GM12864 (cell line): ENCODE measurements at regions not wholly inside any gene's neighbourhood (a gene's known extent, or its start where the extent isn't known, plus 50 kb on each side); places are given as distances from the start of the nearest gene placed in this dataset.
A peak's percentile ranks its signal among the peaks of the same experiment; 100 is the strongest.
"Not testable (repeated sequence)": the region's sequence is repeated elsewhere in the genome, so short reads cannot be mapped to it uniquely, and the experiment has no call there.

Experiments
- DNase-seq: peaks from one replicate; pipeline ENCODE4 v3.0.0-alpha.2; 2011; ENCODE audit warnings: low read depth
- H3K4me3 ChIP-seq: 2 replicates; pipeline ENCODE4 v1.5.1; 2011; ENCODE audit warnings: mild to moderate bottlenecking, low read depth, low read length, control low read depth
- CTCF ChIP-seq: IDR thresholded peaks from 2 replicates; pipeline ENCODE4 v1.5.1; 2011; ENCODE audit warnings: low read depth, mild to moderate bottlenecking, moderate library complexity, low read length, control low read depth, inconsistent platforms; ENCODE audit errors: missing control alignments

GRCh38 chr7:142638581-142638980, 110.7 kb upstream of the PRSS1 start:
- H3K4me3 ChIP-seq = no peak overlapping the region
- no peak for DNase-seq
- no peak for TF ChIP-seq CTCF

GRCh38 chr7:142637240-142637639, 112.0 kb upstream of the PRSS1 start:
- H3K4me3 ChIP-seq = no peak overlapping the region
- no peak for DNase-seq
- TF ChIP-seq CTCF = no peak

GRCh38 chr7:142636751-142637150, 112.5 kb upstream of the PRSS1 start:
- no peak for TF ChIP-seq CTCF
- no peak for DNase-seq
- H3K4me3 ChIP-seq = no peak overlapping the region

- not testable (repeated sequence) for DNase-seq, H3K4me3 ChIP-seq
Measured at GRCh38 chr7:142636107-142636506, 113.2 kb upstream of the PRSS1 start.

- peak; percentile 70 for TF ChIP-seq CTCF
- DNase-seq = peak; percentile 35
- H3K4me3 ChIP-seq = no peak overlapping the region
Measured at GRCh38 chr7:142632271-142633134, 116.8 kb upstream of the PRSS1 start.

GRCh38 chr7:142629588-142630260, 119.5 kb upstream of the PRSS1 start:
- TF ChIP-seq CTCF = no peak
- H3K4me3 ChIP-seq = no peak overlapping the region
- DNase-seq = no peak

GRCh38 chr7:142628945-142629344, 120.3 kb upstream of the PRSS1 start:
- no peak for TF ChIP-seq CTCF
- H3K4me3 ChIP-seq = no peak overlapping the region
- no peak for DNase-seq

GRCh38 chr7:142627223-142627622, 122.0 kb upstream of the PRSS1 start:
- DNase-seq, H3K4me3 ChIP-seq: not testable (repeated sequence)
